ENCODE measurements at regions not wholly inside any gene's neighbourhood (a gene's known extent, or its start where the extent isn't known, plus 50 kb on each side); places are given as distances from the start of the nearest gene placed in this dataset.
A peak's percentile ranks its signal among the peaks of the same experiment; 100 is the strongest.

- DNase-seq, result no peak
Measured at GRCh38 chr11:30089921-30090320, 73.1 kb upstream of the KCNA4 start.

- DNase-seq, result no peak
Measured at GRCh38 chr11:30091246-30091645, 74.4 kb upstream of the KCNA4 start.

- no peak for DNase-seq
Measured at GRCh38 chr11:30091737-30092136, 74.9 kb upstream of the KCNA4 start.

- DNase-seq, result no peak
Measured at GRCh38 chr11:30092518-30092917, 75.7 kb upstream of the KCNA4 start.

- DNase-seq, result no peak
Measured at GRCh38 chr11:30100495-30100894, 83.7 kb upstream of the KCNA4 start.

- DNase-seq, result no peak
Measured at GRCh38 chr11:30106222-30107181, 89.7 kb upstream of the KCNA4 start.

GRCh38 chr11:30107899-30108298 is 91.1 kb upstream of the KCNA4 start:
- DNase-seq, result no peak

GRCh38 chr11:30109774-30110173 is 92.9 kb upstream of the KCNA4 start:
- no peak for DNase-seq

GRCh38 chr11:30110691-30111090 is 93.9 kb upstream of the KCNA4 start:
- no peak for DNase-seq

GRCh38 chr11:30111786-30112185 is 95.0 kb upstream of the KCNA4 start:
- no peak for DNase-seq

GRCh38 chr11:30113326-30113898 is 96.6 kb upstream of the KCNA4 start:
- no peak for DNase-seq

GRCh38 chr11:30116512-30116911 is 99.7 kb upstream of the KCNA4 start:
- DNase-seq, result no peak

GRCh38 chr11:30120045-30120589 is 103.3 kb upstream of the KCNA4 start:
- DNase-seq, result no peak

- DNase-seq, result no peak
Measured at GRCh38 chr11:30125456-30125855, 105.4 kb upstream of the FSHB start.

GRCh38 chr11:30128269-30128932 is 102.4 kb upstream of the FSHB start:
- DNase-seq, result no peak

- no peak for DNase-seq
Measured at GRCh38 chr11:30131535-30131934, 99.3 kb upstream of the FSHB start.

- no peak for DNase-seq
Measured at GRCh38 chr11:30133281-30133680, 97.5 kb upstream of the FSHB start.

- peak; percentile 36 for DNase-seq
Measured at GRCh38 chr11:30143098-30143705, 87.6 kb upstream of the FSHB start.

GRCh38 chr11:30147293-30147692 is 83.5 kb upstream of the FSHB start:
- DNase-seq, result no peak

GRCh38 chr11:30149998-30150397 is 80.8 kb upstream of the FSHB start:
- no peak for DNase-seq

- no peak for DNase-seq
Measured at GRCh38 chr11:30150425-30150824, 80.4 kb upstream of the FSHB start.

GRCh38 chr11:30153008-30153407 is 77.8 kb upstream of the FSHB start:
- DNase-seq, result no peak
